A549 (cell line): ENCODE measurements at regions not wholly inside any gene's neighbourhood (a gene's known extent, or its start where the extent isn't known, plus 50 kb on each side); places are given as distances from the start of the nearest gene placed in this dataset.

Experiments
- ATAC-seq, 2 experiments: fragments of 200-7000 bp in 1 of 2; fragments of >200 bp in 1 of 2; cut with Nextera tagmentation in 1 of 2; cut with Tn5 transposase in 1 of 2; 3 replicates each; pipeline versions ENCODE4 v1.8.0 to v1.9.1; 2018 to 2020; ENCODE audit warnings: mild to moderate bottlenecking in 1 of 2, moderate library complexity in 1 of 2
- CTCF ChIA-PET: fragments of 300-600 bp; sonication (Branson Sonifier 250); formaldehyde crosslinking; extraction: SDS; loops from one replicate; lab custom pipeline; 2021; ENCODE audit warnings: antibody characterized with exemption, inconsistent platforms; lab: Yijun Ruan, JAX
- POLR2A ChIA-PET: fragments of 350-600 bp; formaldehyde crosslinking; extraction: SDS; loops from one replicate; lab custom pipeline; 2021; ENCODE audit warnings: antibody characterized with exemption, inconsistent platforms; lab: Yijun Ruan, JAX
- DNase-seq, 2 experiments: peaks; one replicate each; pipeline versions ENCODE4 v3.0.0 to v3.0.0-alpha.2; 2011 to 2016; ENCODE audit warnings: low read depth in 1 of 2, low spot score in 1 of 2
- FAIRE-seq: peaks from 2 replicates; lab custom pipeline; 2011; peaks lifted over from hg19 to GRCh38; lab: Jason Lieb, UNC
- H3K27ac ChIP-seq, 2 experiments: fragments of >200 bp; sonication (Bioruptor Twin); formaldehyde crosslinking; 3 replicates each; pipeline ENCODE4 v1.5.1; 2016 to 2017
- H3K4me1 ChIP-seq: fragments of >200 bp; sonication (Bioruptor Twin); formaldehyde crosslinking; 3 replicates; pipeline ENCODE4 v1.6.1; 2016
- H3K4me2 ChIP-seq: fragments of >200 bp; sonication (Bioruptor Twin); formaldehyde crosslinking; 3 replicates; pipeline ENCODE4 v1.6.1; 2016
- H3K4me3 ChIP-seq: fragments of >200 bp; sonication (Bioruptor Twin); formaldehyde crosslinking; 3 replicates; pipeline ENCODE4 v1.5.1; 2016
- H3K9me3 ChIP-seq: fragments of >200 bp; sonication (Bioruptor Twin); formaldehyde crosslinking; 3 replicates; pipeline ENCODE4 v1.6.1; 2016
- CBX8 ChIP-seq: fragments of 200-600 bp; sonication (generic); IDR thresholded peaks from 2 replicates; pipeline ENCODE4 v1.6.1; 2016
- EP300 ChIP-seq, 2 experiments: fragments of >200 bp; sonication (Bioruptor Twin); formaldehyde crosslinking; IDR thresholded peaks; 2 replicates in 1 of 2; 3 replicates in 1 of 2; pipeline ENCODE4 v1.6.1; 2016 to 2017
- ESRRA ChIP-seq: fragments of 150-350 bp; IDR thresholded peaks from 2 replicates; pipeline ENCODE4 v1.6.1; 2014; ENCODE audit warnings: mild to moderate bottlenecking, low read length, borderline replicate concordance
- HDAC2 ChIP-seq: fragments of 200-600 bp; sonication (generic); IDR thresholded peaks from 2 replicates; pipeline ENCODE4 v1.6.1; 2016
- HEYL ChIP-seq: fragments of 250-450 bp; sonication (Bioruptor Pico); IDR thresholded peaks from 2 replicates; pipeline ENCODE4 v1.8.0; 2021; ENCODE audit warnings: mild to moderate bottlenecking, moderate library complexity
- HOXB13 ChIP-seq: fragments of 250-450 bp; sonication (Bioruptor Pico); IDR thresholded peaks from 2 replicates; pipeline ENCODE4 v1.5.0; 2020; ENCODE audit warnings: low read depth, mild to moderate bottlenecking, moderate library complexity
- HOXB5 ChIP-seq: fragments of 250-450 bp; sonication (Bioruptor Pico); IDR thresholded peaks from 2 replicates; pipeline ENCODE4 v1.5.0; 2020; ENCODE audit warnings: mild to moderate bottlenecking, moderate library complexity
- JUN ChIP-seq, 2 experiments: fragments of >200 bp; sonication (Bioruptor Twin); formaldehyde crosslinking; IDR thresholded peaks; 2 replicates in 1 of 2; 3 replicates in 1 of 2; pipeline ENCODE4 v1.6.1; 2016 to 2017
- JUNB ChIP-seq: fragments of >200 bp; sonication (Bioruptor Twin); formaldehyde crosslinking; IDR thresholded peaks from 2 replicates; pipeline ENCODE4 v1.6.1; 2016
- KDM5A ChIP-seq: fragments of 200-600 bp; sonication (generic); IDR thresholded peaks from 2 replicates; pipeline ENCODE4 v1.6.1; 2016; ENCODE audit warnings: antibody characterized with exemption, mild to moderate bottlenecking
- MAFK ChIP-seq: fragments of 450-650 bp; IDR thresholded peaks from 2 replicates; pipeline ENCODE4 v1.6.1; 2014; ENCODE audit not compliant: partially characterized antibody
- MAZ ChIP-seq: fragments of 150-350 bp; IDR thresholded peaks from 2 replicates; pipeline ENCODE4 v1.6.1; 2014; ENCODE audit warnings: antibody characterized with exemption, low read depth, low read length, borderline replicate concordance
- NR3C1 ChIP-seq: fragments of >200 bp; sonication (Bioruptor Twin); formaldehyde crosslinking; IDR thresholded peaks from 3 replicates; pipeline ENCODE4 v1.6.1; 2017
- RCOR1 ChIP-seq: fragments of 150-350 bp; IDR thresholded peaks from 2 replicates; pipeline ENCODE4 v1.6.1; 2014; ENCODE audit warnings: antibody characterized with exemption, low read length, low read depth
- RFX5 ChIP-seq: fragments of 450-650 bp; IDR thresholded peaks from 2 replicates; pipeline ENCODE4 v1.7.1; 2014; ENCODE audit warnings: antibody characterized with exemption, mild to moderate bottlenecking, moderate library complexity
- SMC3 ChIP-seq: fragments of >200 bp; sonication (Bioruptor Twin); formaldehyde crosslinking; IDR thresholded peaks from 3 replicates; pipeline ENCODE4 v1.6.1; 2018; ENCODE audit warnings: inconsistent platforms
- TFCP2L1 ChIP-seq: fragments of 250-450 bp; sonication (Bioruptor Pico); IDR thresholded peaks from 2 replicates; pipeline ENCODE4 v1.5.0; 2021; ENCODE audit warnings: mild to moderate bottlenecking
- ZC3H11A ChIP-seq: fragments of 450-650 bp; IDR thresholded peaks from 2 replicates; pipeline ENCODE4 v1.6.1; 2014; ENCODE audit warnings: antibody characterized with exemption, mild to moderate bottlenecking
- WGBS: methylation state at CpG from one replicate; pipeline ENCODE4 v1.1.6; 2017; ENCODE audit errors: missing lambda C conversion rate; 5-methylcytosine and 5-hydroxymethylcytosine counted together
- TF ChIP-seq, protein P1 (sequence below): IDR thresholded peaks from 2 replicates; pipeline ENCODE4 v1.6.1; 2012
- TF ChIP-seq, protein P2 (sequence below): fragments of 450-650 bp; IDR thresholded peaks from 2 replicates; pipeline ENCODE4 v1.6.1; 2014; ENCODE audit warnings: antibody characterized with exemption
- TF ChIP-seq, protein P3 (sequence below): fragments of 200-600 bp; sonication (generic); IDR thresholded peaks from 2 replicates; pipeline ENCODE4 v1.6.1; 2016; ENCODE audit warnings: antibody characterized with exemption, mild to moderate bottlenecking, moderate library complexity
- TF ChIP-seq, protein P4 (sequence below): fragments of 250-450 bp; sonication (Bioruptor Pico); IDR thresholded peaks from 2 replicates; pipeline ENCODE4 v1.5.0; 2020; ENCODE audit warnings: low read depth, mild to moderate bottlenecking, moderate library complexity

DNA sequence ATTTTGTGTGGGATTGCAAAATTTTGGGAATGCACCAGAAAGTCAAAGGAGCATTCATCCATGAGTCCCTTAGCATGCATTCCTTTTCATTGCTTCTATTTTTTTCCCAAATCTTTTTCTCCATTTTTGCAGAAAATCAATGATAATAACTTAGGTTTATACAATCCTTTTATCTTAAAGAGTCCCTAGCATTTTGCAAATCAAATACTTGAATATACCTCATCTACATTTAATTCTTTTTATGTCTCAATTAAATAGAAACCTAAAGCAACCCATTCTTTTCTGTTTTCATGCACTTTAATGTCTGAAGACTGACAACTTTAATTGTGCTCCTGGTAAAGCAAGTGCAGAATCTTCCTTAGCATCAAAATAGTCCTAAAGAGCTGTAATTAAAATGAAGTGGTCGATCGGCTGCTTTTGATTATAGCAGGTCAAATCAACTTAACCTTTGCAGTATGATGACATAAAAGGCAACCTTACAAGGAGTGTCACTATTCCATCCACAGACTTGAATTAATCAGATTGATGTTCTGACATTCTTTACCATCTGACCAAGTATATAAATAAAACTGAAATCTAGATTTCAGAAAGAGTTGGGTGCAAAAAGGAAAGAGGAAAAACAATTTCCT lies 168.4 kb downstream of the ALG10B start:
- ATAC-seq (no peak), DNase-seq (no peak), FAIRE-seq (no peak)
- ChIA-PET POLR2A (no interaction called here), CTCF (no interaction called here)
- no peaks in the 10 kb centered on the region for H3K9me3 ChIP-seq
- no peak overlapping the region for H3K4me3 ChIP-seq
- no peak overlapping the region for H3K4me2 ChIP-seq
- TF ChIP-seq HEYL (CRISPR knock-in tag), result no peak
- no peaks in the 10 kb centered on the region for H3K4me1 ChIP-seq
- H3K27ac ChIP-seq, result no peak overlapping the region
- WGBS, result 9% methylated on average over 2 of the region's 2 CpGs

DNA sequence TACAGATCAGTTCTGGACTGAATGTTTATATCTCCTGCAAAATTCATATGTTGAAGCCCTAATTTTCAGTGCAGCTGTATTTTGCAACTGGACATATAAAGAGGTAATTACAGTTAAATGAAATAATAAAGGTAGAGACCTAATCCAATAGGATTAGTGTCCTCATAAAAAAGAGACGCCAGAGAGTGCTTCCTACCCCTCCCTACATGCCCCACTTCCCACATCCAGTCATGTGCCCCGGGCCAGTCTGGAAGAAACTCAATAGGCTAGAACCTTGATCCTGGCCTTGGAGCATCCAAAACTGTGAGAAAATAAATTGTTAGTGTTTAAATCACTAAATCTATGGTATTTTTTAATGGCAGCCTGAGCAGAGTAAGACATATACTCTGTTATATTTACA lies 172.3 kb downstream of the ALG10B start:
- Histone ChIP-seq H3K4me2 (no peak overlapping the region), H3K9me3 (no peaks in the 10 kb centered on the region), H3K4me1 (no peaks in the 10 kb centered on the region), H3K4me3 (no peak overlapping the region), H3K27ac (no peak overlapping the region)
- DNase-seq (no peak), ATAC-seq (no peak), FAIRE-seq (no peak)
- no peak for TF ChIP-seq JUNB
- no peak for TF ChIP-seq MAZ
- no peak for TF ChIP-seq KDM5A
- TF ChIP-seq, protein P1, sequence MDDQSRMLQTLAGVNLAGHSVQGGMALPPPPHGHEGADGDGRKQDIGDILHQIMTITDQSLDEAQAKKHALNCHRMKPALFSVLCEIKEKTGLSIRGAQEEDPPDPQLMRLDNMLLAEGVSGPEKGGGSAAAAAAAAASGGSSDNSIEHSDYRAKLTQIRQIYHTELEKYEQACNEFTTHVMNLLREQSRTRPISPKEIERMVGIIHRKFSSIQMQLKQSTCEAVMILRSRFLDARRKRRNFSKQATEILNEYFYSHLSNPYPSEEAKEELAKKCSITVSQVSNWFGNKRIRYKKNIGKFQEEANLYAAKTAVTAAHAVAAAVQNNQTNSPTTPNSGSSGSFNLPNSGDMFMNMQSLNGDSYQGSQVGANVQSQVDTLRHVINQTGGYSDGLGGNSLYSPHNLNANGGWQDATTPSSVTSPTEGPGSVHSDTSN, result no peak
- no peak for TF ChIP-seq JUN (IDR thresholded peaks at IDR 0.05)
- TF ChIP-seq, protein P2, sequence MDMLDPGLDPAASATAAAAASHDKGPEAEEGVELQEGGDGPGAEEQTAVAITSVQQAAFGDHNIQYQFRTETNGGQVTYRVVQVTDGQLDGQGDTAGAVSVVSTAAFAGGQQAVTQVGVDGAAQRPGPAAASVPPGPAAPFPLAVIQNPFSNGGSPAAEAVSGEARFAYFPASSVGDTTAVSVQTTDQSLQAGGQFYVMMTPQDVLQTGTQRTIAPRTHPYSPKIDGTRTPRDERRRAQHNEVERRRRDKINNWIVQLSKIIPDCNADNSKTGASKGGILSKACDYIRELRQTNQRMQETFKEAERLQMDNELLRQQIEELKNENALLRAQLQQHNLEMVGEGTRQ, result no peak
- TF ChIP-seq, protein P3, sequence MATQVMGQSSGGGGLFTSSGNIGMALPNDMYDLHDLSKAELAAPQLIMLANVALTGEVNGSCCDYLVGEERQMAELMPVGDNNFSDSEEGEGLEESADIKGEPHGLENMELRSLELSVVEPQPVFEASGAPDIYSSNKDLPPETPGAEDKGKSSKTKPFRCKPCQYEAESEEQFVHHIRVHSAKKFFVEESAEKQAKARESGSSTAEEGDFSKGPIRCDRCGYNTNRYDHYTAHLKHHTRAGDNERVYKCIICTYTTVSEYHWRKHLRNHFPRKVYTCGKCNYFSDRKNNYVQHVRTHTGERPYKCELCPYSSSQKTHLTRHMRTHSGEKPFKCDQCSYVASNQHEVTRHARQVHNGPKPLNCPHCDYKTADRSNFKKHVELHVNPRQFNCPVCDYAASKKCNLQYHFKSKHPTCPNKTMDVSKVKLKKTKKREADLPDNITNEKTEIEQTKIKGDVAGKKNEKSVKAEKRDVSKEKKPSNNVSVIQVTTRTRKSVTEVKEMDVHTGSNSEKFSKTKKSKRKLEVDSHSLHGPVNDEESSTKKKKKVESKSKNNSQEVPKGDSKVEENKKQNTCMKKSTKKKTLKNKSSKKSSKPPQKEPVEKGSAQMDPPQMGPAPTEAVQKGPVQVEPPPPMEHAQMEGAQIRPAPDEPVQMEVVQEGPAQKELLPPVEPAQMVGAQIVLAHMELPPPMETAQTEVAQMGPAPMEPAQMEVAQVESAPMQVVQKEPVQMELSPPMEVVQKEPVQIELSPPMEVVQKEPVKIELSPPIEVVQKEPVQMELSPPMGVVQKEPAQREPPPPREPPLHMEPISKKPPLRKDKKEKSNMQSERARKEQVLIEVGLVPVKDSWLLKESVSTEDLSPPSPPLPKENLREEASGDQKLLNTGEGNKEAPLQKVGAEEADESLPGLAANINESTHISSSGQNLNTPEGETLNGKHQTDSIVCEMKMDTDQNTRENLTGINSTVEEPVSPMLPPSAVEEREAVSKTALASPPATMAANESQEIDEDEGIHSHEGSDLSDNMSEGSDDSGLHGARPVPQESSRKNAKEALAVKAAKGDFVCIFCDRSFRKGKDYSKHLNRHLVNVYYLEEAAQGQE, result no peak
- no peak for TF ChIP-seq MAFK
- TF ChIP-seq HEYL (CRISPR knock-in tag), result no peak
- no peak for TF ChIP-seq EP300 (IDR thresholded peaks at IDR 0.05)
- no peak for TF ChIP-seq NR3C1
- no peak for TF ChIP-seq CBX8
- TF ChIP-seq SMC3, result no peak
- no peak for TF ChIP-seq ESRRA
- TF ChIP-seq, protein P4, sequence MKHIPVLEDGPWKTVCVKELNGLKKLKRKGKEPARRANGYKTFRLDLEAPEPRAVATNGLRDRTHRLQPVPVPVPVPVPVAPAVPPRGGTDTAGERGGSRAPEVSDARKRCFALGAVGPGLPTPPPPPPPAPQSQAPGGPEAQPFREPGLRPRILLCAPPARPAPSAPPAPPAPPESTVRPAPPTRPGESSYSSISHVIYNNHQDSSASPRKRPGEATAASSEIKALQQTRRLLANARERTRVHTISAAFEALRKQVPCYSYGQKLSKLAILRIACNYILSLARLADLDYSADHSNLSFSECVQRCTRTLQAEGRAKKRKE (CRISPR knock-in tag), result no peak
- ChIA-PET CTCF (no interaction called here), POLR2A (no interaction called here)
- WGBS, result 3% methylated on average over 2 of the region's 2 CpGs

DNA sequence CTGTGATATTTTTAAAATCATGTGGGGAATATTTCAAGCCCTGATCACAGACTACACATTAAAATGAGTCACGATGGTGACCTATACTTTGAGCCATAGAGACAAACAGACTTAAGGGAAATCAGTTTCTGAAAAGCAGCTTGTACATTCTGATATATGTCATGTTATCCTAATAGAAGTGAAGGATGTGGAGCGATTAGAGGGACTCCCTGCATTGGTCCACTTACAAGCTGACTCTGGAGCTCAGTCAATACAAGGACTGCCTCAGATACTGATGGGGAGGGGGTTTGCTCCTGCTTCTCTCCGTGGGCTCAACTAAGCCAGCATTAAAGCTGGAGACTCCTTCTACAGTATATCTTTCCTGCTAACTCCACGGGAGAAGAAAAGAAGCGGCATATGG lies 173.5 kb downstream of the ALG10B start:
- no peak overlapping the region for H3K27ac ChIP-seq
- no peaks in the 10 kb centered on the region for H3K9me3 ChIP-seq
- WGBS, result 6% methylated on average over 5 of the region's 5 CpGs
- no peak overlapping the region for H3K4me3 ChIP-seq
- H3K4me2 ChIP-seq, result no peak overlapping the region
- no peaks in the 10 kb centered on the region for H3K4me1 ChIP-seq
- TF ChIP-seq HOXB5 (CRISPR knock-in tag) (no peak), NR3C1 (no peak), RCOR1 (no peak), ZC3H11A (no peak), HDAC2 (no peak), RFX5 (no peak), TFCP2L1 (CRISPR knock-in tag) (no peak), HOXB13 (CRISPR knock-in tag) (no peak)
- POLR2A ChIA-PET, result no interaction called here
- DNase-seq (no peak), ATAC-seq (no peak), FAIRE-seq (no peak)
- CTCF ChIA-PET, result no interaction called here
